Caki2 (cell line): ENCODE measurements at regions not wholly inside any gene's neighbourhood (a gene's known extent, or its start where the extent isn't known, plus 50 kb on each side); places are given as distances from the start of the nearest gene placed in this dataset.

ENCODE experiments used
- DNase-seq: peaks from one replicate; pipeline ENCODE4 v3.0.0-alpha.2; 2015; ENCODE audit warnings: low read depth
- in situ Hi-C: cut with HindIII; loops from 2 replicates; pipeline ENCODE4 v1.10.0; 2016; ENCODE audit warnings: low sequenced_read_pairs, low pct_unique_long_range_greater_than_20kb, mixed read lengths

- no peak for DNase-seq
- in situ Hi-C loops = no loop called here
These were observed 118.5 kb downstream of the RFLNA start for GRCh38 chr12:124413401-124413800.

GRCh38 chr12:124412646-124413015 is 117.7 kb downstream of the RFLNA start:
- in situ Hi-C loops = no loop called here
- DNase-seq = no peak

- no peak for DNase-seq
- in situ Hi-C loops = no loop called here
These were observed 117.2 kb downstream of the RFLNA start for GRCh38 chr12:124411953-124412645.

- in situ Hi-C loops = no loop called here
- DNase-seq = no peak
These were observed 116.5 kb downstream of the RFLNA start for GRCh38 chr12:124411281-124411878.

- DNase-seq = no peak
These were observed 115.7 kb downstream of the RFLNA start for GRCh38 chr12:124410354-124411175.

GRCh38 chr12:124408822-124409517 is 114.1 kb downstream of the RFLNA start:
- DNase-seq = no peak
- in situ Hi-C loops = no loop called here

More at GRCh38 chr12:124410354-124411175, 115.7 kb downstream of the RFLNA start:
- in situ Hi-C loops = no loop called here

- in situ Hi-C loops = no loop called here
- no peak for DNase-seq
These were observed 112.2 kb downstream of the RFLNA start for GRCh38 chr12:124407074-124407473.

- in situ Hi-C loops = no loop called here
- no peak for DNase-seq
These were observed 111.2 kb downstream of the RFLNA start for GRCh38 chr12:124406043-124406442.

- DNase-seq = no peak
- in situ Hi-C loops = no loop called here
These were observed 110.7 kb downstream of the RFLNA start for GRCh38 chr12:124405592-124405991.

GRCh38 chr12:124405151-124405550 is 110.3 kb downstream of the RFLNA start:
- in situ Hi-C loops = no loop called here
- no peak for DNase-seq

- in situ Hi-C loops = no loop called here
- DNase-seq = no peak
These were observed 109.4 kb downstream of the RFLNA start for GRCh38 chr12:124404162-124404784.

GRCh38 chr12:124403273-124403672 is 108.4 kb downstream of the RFLNA start:
- no peak for DNase-seq
- in situ Hi-C loops = no loop called here

- no peak for DNase-seq
- in situ Hi-C loops = no loop called here
These were observed 107.6 kb downstream of the RFLNA start for GRCh38 chr12:124402248-124403066.

- no peak for DNase-seq
- in situ Hi-C loops = no loop called here
These were observed 106.9 kb downstream of the RFLNA start for GRCh38 chr12:124401704-124402221.

- in situ Hi-C loops = no loop called here
- DNase-seq = no peak
These were observed 105.2 kb downstream of the RFLNA start for GRCh38 chr12:124400124-124400523.

- in situ Hi-C loops = no loop called here
- no peak for DNase-seq
These were observed 104.7 kb downstream of the RFLNA start for GRCh38 chr12:124399622-124400021.

- in situ Hi-C loops = no loop called here
- DNase-seq = no peak
These were observed 103.8 kb downstream of the RFLNA start for GRCh38 chr12:124398578-124399227.
